HEK293 (cell line): ENCODE measurements at regions not wholly inside any gene's neighbourhood (a gene's known extent, or its start where the extent isn't known, plus 50 kb on each side); places are given as distances from the start of the nearest gene placed in this dataset.

Experiments
- CTCF ChIA-PET: fragments of 350-600 bp; formaldehyde crosslinking; extraction: SDS; loops from one replicate; lab custom pipeline; 2021; ENCODE audit warnings: antibody characterized with exemption; lab: Yijun Ruan, JAX
- POLR2A ChIA-PET: fragments of 300-600 bp; formaldehyde crosslinking; extraction: SDS; loops from one replicate; lab custom pipeline; 2020; ENCODE audit warnings: antibody characterized with exemption, inconsistent platforms; lab: Yijun Ruan, JAX
- H3K27ac ChIP-seq: fragments of 200-500 bp; sonication (Bioruptor generic); 2 replicates; pipeline ENCODE4 v1.5.1; 2014; ENCODE audit warnings: low read depth, low read length, control low read depth, inconsistent platforms; ENCODE audit errors: extremely low read depth
- H3K36me3 ChIP-seq, 2 experiments: fragments of 200-500 bp in 1 of 2; sonication (Bioruptor generic) in 1 of 2; 1 replicate in 1 of 2; 2 replicates in 1 of 2; pipeline ENCODE4 v1.5.1; 2014 to 2017; ENCODE audit warnings: inconsistent platforms in 2 of 2, low read length in 2 of 2; ENCODE audit not compliant: control insufficient read depth in 2 of 2, insufficient read depth in 1 of 2
- H3K4me1 ChIP-seq: fragments of 200-500 bp; sonication (Bioruptor generic); 2 replicates; pipeline ENCODE4 v1.5.1; 2014; ENCODE audit warnings: mild to moderate bottlenecking, low read length, inconsistent platforms; ENCODE audit not compliant: control insufficient read depth, insufficient read depth
- H3K4me3 ChIP-seq: 2 replicates; pipeline ENCODE4 v1.5.1; 2011; ENCODE audit warnings: low read depth, mild to moderate bottlenecking, control low read depth, low read length, moderate library complexity
- H3K9me3 ChIP-seq: fragments of 200-500 bp; sonication (Bioruptor generic); 2 replicates; pipeline ENCODE4 v1.5.1; 2014; ENCODE audit warnings: low read depth, low read length, inconsistent platforms; ENCODE audit not compliant: control insufficient read depth, insufficient read depth
- GLI2 ChIP-seq: fragments of 450-650 bp; formaldehyde crosslinking; IDR thresholded peaks from 2 replicates; pipeline ENCODE4; 2017; ENCODE audit warnings: missing biosample characterization, missing genetic modification characterization, low read depth, borderline replicate concordance
- HOXD13 ChIP-seq: sonication (generic); formaldehyde crosslinking; IDR thresholded peaks from 2 replicates; pipeline ENCODE4 v1.8.0; 2022; ENCODE audit warnings: missing genetic modification reagents, borderline replicate concordance
- KLF1 ChIP-seq: fragments of 450-650 bp; formaldehyde crosslinking; IDR thresholded peaks from 2 replicates; pipeline ENCODE4 v1.5.1; 2016; ENCODE audit warnings: missing biosample characterization, missing genetic modification characterization
- KLF8 ChIP-seq: fragments of 450-650 bp; formaldehyde crosslinking; IDR thresholded peaks from 2 replicates; pipeline ENCODE4 v1.5.1; 2016; ENCODE audit warnings: missing biosample characterization, missing genetic modification characterization
- MZF1 ChIP-seq: fragments of 450-650 bp; formaldehyde crosslinking; IDR thresholded peaks from 2 replicates; pipeline ENCODE4 v1.5.1; 2017; ENCODE audit warnings: missing biosample characterization, missing genetic modification characterization, borderline replicate concordance
- ZNF174 ChIP-seq: fragments of 450-650 bp; formaldehyde crosslinking; IDR thresholded peaks from 2 replicates; pipeline ENCODE4 v1.5.0; 2017; ENCODE audit warnings: missing biosample characterization, mild to moderate bottlenecking, missing genetic modification characterization
- ZNF214 ChIP-seq: fragments of 450-650 bp; formaldehyde crosslinking; IDR thresholded peaks from 2 replicates; pipeline ENCODE4 v1.5.1; 2017; ENCODE audit warnings: missing biosample characterization, mild to moderate bottlenecking, missing genetic modification characterization, borderline replicate concordance
- ZNF324 ChIP-seq: fragments of 450-650 bp; formaldehyde crosslinking; IDR thresholded peaks from 2 replicates; pipeline ENCODE4 v1.5.1; 2016; ENCODE audit warnings: missing biosample characterization, missing genetic modification characterization
- ZNF416 ChIP-seq: fragments of 450-650 bp; formaldehyde crosslinking; IDR thresholded peaks from 2 replicates; pipeline ENCODE4 v1.5.1; 2016; ENCODE audit warnings: missing biosample characterization, missing genetic modification characterization
- ZNF624 ChIP-seq: fragments of 450-650 bp; formaldehyde crosslinking; IDR thresholded peaks from 2 replicates; pipeline ENCODE4 v1.5.1; 2017; ENCODE audit warnings: missing biosample characterization, missing genetic modification characterization
- ZNF629 ChIP-seq: fragments of 450-650 bp; formaldehyde crosslinking; IDR thresholded peaks from 2 replicates; pipeline ENCODE4 v1.5.1; 2017; ENCODE audit warnings: missing biosample characterization, missing genetic modification characterization
- ZNF707 ChIP-seq: fragments of 450-650 bp; formaldehyde crosslinking; IDR thresholded peaks from 2 replicates; pipeline ENCODE4 v1.5.1; 2016; ENCODE audit warnings: missing biosample characterization, missing genetic modification characterization
- ZNF747 ChIP-seq: fragments of 450-650 bp; formaldehyde crosslinking; IDR thresholded peaks from 2 replicates; pipeline ENCODE4 v1.5.1; 2016; ENCODE audit warnings: missing biosample characterization, missing genetic modification characterization
- ZNF837 ChIP-seq: fragments of 450-650 bp; formaldehyde crosslinking; IDR thresholded peaks from 2 replicates; pipeline ENCODE4 v1.5.1; 2016; ENCODE audit warnings: missing biosample characterization, missing genetic modification characterization
- ZSCAN16 ChIP-seq: fragments of 450-650 bp; formaldehyde crosslinking; IDR thresholded peaks from 2 replicates; pipeline ENCODE4 v1.5.1; 2016; ENCODE audit warnings: missing biosample characterization, missing genetic modification characterization
- TF ChIP-seq, protein P1 (sequence below): fragments of 450-650 bp; formaldehyde crosslinking; IDR thresholded peaks from 2 replicates; pipeline ENCODE4 v1.5.1; 2016; ENCODE audit warnings: missing biosample characterization, missing genetic modification characterization
- TF ChIP-seq, protein P2 (sequence below): fragments of 450-650 bp; formaldehyde crosslinking; IDR thresholded peaks from 2 replicates; pipeline ENCODE4 v1.5.1; 2017; ENCODE audit warnings: missing biosample characterization, missing genetic modification characterization
- TF ChIP-seq, protein P3 (sequence below): fragments of 450-650 bp; formaldehyde crosslinking; IDR thresholded peaks from 2 replicates; pipeline ENCODE4 v1.5.1; 2017; ENCODE audit warnings: missing biosample characterization, missing genetic modification characterization

DNA sequence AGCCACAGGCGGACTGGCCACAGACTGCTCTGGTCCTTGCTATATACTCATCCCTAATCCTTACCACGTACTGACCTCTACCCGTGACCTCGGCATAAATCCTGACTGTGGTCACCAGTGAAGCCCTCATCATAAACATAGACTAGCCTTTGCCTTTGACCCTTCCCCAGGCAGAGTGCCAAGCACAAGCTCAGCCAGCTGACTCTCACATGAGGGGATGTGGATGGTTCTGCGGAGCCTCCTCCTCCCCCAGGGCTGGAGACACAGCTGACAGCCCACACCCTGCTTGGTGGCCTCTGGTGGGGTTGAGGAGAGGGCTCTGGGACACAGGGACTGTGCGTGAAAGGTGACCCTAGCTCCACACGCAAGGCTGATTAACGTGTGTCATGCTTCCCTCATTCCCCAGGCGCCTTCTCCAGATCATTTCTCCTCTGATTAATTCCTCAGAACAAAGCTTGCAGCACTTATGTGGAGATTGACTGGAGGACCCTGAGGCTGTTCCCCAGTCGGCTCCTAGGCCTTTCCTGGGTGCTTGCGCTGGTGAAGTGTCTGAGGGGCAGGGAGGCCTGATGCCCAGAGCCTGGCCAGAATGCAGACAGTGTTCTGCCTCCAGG, 241.5 kb upstream of the NLRP1 start:
- Histone ChIP-seq H3K9me3 (0 out of 2 replicates have a peak, but pooled peaks cover 3% of the 10 kb centered on the region), H3K36me3 (no peaks in the 10 kb centered on the region), H3K4me3 (no peak overlapping the region), H3K4me1 (no peaks in the 10 kb centered on the region), H3K27ac (no peak overlapping the region)
- no peak for TF ChIP-seq ZNF624
- POLR2A ChIA-PET = no interaction called here
- CTCF ChIA-PET = interaction anchor here (1.0 to 1.2 kb wide), 3 partner anchors 27 to 243 kb away, joined by 3 to 4 read pairs (median 3); no protein-coding TSS in a partner anchor

DNA sequence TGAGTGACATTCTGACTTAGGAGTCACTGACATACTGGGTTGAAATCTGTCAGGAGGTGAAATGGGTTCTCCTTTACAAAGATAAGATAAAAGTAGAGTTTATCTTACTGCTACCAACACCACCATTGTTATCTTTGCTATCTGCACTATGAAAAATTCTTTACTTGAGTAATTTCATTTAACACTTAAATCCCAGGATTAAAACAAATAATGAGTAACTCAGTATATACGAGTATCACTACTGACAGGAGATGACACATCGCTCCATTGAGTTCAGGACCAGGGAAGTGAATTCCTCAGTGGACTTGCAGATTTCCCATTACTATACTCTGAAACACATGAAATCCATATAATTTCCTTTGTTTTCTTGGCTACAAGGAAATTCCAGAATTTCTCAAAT, 242.1 kb upstream of the NLRP1 start:
- Histone ChIP-seq H3K36me3 (no peaks in the 10 kb centered on the region), H3K9me3 (0 out of 2 replicates have a peak, but pooled peaks cover 3% of the 10 kb centered on the region), H3K4me3 (no peak overlapping the region), H3K27ac (no peak overlapping the region), H3K4me1 (no peaks in the 10 kb centered on the region)
- ChIA-PET CTCF (interaction anchor here (1.0 kb wide), 1 partner anchor 26 kb away, joined by 3 read pairs; no protein-coding TSS in a partner anchor), POLR2A (no interaction called here)
- TF ChIP-seq ZNF747 (tag by site-specific recombination) = no peak
- TF ChIP-seq ZSCAN16 = no peak
- no peak for TF ChIP-seq ZNF629
- TF ChIP-seq ZNF214 (tag by site-specific recombination) = no peak
- TF ChIP-seq MZF1 (tag by site-specific recombination) = no peak
- TF ChIP-seq, protein P1, sequence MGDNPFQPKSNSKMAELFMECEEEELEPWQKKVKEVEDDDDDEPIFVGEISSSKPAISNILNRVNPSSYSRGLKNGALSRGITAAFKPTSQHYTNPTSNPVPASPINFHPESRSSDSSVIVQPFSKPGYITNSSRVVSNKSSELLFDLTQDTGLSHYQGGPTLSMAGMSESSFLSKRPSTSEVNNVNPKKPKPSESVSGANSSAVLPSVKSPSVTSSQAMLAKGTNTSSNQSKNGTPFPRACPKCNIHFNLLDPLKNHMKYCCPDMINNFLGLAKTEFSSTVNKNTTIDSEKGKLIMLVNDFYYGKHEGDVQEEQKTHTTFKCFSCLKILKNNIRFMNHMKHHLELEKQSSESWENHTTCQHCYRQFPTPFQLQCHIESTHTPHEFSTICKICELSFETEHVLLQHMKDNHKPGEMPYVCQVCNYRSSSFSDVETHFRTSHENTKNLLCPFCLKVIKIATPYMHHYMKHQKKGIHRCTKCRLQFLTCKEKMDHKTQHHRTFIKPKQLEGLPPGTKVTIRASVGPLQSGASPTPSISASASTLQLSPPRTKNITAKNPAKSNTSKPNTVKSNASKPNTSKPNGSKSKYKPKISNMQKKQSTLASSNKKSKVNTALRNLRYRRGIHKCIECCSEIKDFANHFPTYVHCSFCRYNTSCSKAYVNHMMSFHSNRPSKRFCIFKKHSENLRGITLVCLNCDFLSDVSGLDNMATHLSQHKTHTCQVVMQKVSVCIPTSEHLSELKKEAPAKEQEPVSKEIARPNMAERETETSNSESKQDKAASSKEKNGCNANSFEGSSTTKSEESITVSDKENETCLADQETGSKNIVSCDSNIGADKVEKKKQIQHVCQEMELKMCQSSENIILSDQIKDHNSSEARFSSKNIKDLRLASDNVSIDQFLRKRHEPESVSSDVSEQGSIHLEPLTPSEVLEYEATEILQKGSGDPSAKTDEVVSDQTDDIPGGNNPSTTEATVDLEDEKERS (tag by site-specific recombination) = no peak

DNA sequence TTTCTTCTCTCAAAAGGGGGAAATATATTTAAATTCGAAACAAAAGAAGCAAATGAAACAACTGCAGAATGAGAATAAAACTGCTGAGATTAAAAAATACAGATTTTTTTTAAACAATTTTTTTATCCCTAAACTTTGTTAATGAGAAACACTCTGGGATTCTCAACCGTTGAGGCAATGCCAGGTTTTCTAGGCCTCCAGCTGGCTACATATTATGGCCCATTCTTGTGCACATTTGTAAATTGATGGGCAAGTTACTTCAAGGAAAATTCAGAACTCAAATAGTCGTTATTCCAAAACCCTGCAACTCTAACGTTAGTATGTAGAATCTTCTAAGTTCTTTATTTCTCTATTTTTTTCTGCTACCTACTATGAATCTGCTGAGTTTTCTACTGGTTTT, 239.3 kb upstream of the WSCD1 start:
- POLR2A ChIA-PET = no interaction called here
- Histone ChIP-seq H3K4me3 (no peak overlapping the region), H3K9me3 (0 out of 2 replicates have a peak, but pooled peaks cover 3% of the 10 kb centered on the region), H3K36me3 (no peaks in the 10 kb centered on the region), H3K27ac (no peak overlapping the region), H3K4me1 (peaks cover 3% of the 10 kb centered on the region; the same call in 1 of the 2 replicates)
- CTCF ChIA-PET = interaction anchor here (0.7 kb wide), 1 partner anchor 34 kb away, joined by 3 read pairs; no protein-coding TSS in a partner anchor
- TF ChIP-seq ZNF324 (no peak), GLI2 (tag by site-specific recombination) (no peak), ZNF416 (tag by site-specific recombination) (no peak), ZNF174 (tag by site-specific recombination) (no peak), HOXD13 (CRISPR knock-in tag) (no peak), ZNF837 (tag by site-specific recombination) (no peak), KLF8 (tag by site-specific recombination) (no peak), ZNF707 (tag by site-specific recombination) (no peak), KLF1 (tag by site-specific recombination) (no peak)
- TF ChIP-seq, protein P2, sequence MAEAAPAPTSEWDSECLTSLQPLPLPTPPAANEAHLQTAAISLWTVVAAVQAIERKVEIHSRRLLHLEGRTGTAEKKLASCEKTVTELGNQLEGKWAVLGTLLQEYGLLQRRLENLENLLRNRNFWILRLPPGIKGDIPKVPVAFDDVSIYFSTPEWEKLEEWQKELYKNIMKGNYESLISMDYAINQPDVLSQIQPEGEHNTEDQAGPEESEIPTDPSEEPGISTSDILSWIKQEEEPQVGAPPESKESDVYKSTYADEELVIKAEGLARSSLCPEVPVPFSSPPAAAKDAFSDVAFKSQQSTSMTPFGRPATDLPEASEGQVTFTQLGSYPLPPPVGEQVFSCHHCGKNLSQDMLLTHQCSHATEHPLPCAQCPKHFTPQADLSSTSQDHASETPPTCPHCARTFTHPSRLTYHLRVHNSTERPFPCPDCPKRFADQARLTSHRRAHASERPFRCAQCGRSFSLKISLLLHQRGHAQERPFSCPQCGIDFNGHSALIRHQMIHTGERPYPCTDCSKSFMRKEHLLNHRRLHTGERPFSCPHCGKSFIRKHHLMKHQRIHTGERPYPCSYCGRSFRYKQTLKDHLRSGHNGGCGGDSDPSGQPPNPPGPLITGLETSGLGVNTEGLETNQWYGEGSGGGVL (tag by site-specific recombination) = no peak
- TF ChIP-seq, protein P3, sequence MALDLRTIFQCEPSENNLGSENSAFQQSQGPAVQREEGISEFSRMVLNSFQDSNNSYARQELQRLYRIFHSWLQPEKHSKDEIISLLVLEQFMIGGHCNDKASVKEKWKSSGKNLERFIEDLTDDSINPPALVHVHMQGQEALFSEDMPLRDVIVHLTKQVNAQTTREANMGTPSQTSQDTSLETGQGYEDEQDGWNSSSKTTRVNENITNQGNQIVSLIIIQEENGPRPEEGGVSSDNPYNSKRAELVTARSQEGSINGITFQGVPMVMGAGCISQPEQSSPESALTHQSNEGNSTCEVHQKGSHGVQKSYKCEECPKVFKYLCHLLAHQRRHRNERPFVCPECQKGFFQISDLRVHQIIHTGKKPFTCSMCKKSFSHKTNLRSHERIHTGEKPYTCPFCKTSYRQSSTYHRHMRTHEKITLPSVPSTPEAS = no peak
